Amniotic stem cell (primary cell): ENCODE measurements at regions not wholly inside any gene's neighbourhood (a gene's known extent, or its start where the extent isn't known, plus 50 kb on each side); places are given as distances from the start of the nearest gene placed in this dataset.
"Not testable (repeated sequence)": the region's sequence is repeated elsewhere in the genome, so short reads cannot be mapped to it uniquely, and the experiment has no call there.

Experiments
- DNase-seq: peaks from one replicate; lab custom pipeline; 2025; lab: John Stamatoyannopoulos, UW

GRCh38 chr12:60501124-60501729 lies 905.4 kb downstream of the SLC16A7 start:
- no peak for DNase-seq

- DNase-seq = no peak
These were observed 927.0 kb downstream of the SLC16A7 start for GRCh38 chr12:60522684-60523400.

DNA sequence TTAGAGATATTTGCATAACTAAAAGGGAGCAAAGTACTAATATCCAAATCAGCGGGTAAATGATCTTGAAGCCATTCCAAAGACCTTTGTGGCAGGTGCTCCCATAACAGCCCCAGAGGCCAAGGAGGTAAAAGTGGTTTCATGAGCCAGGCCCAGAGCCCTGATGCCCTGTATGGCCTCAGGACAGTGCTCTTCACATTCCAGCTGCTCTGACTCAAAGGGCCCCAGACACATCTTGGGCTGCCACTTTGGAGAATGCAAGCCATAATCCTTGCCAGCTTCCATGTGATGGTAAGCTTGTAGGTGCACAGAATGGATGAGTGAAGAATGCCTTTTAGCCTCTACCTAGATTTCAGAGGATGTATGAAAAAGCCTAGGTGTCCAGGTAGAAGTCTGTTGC lies 933.4 kb downstream of the SLC16A7 start:
- no peak for DNase-seq

- no peak for DNase-seq
These were observed 933.9 kb downstream of the SLC16A7 start for GRCh38 chr12:60529723-60530122.

GRCh38 chr12:60535363-60535762 lies 939.5 kb downstream of the SLC16A7 start:
- no peak for DNase-seq

DNA sequence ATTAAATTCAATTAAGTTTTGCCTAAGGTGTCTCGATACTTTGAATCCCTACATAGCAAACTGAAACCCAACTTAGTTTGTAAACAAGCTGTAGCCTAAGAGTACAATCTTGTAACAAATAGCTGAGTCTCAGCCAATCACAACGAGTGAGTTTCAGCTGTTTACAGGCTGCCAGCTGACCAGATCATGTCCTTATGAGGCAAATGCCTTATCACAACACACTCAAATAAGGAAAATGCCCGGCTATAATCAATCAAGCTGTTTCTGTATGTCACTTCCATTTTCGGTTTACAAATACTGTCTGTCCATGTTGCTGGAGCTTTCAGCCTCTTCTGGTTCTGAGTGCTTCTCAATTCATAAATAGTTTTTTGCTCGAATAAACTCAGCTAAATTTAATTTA lies 943.8 kb downstream of the SLC16A7 start:
- DNase-seq = no peak

DNA sequence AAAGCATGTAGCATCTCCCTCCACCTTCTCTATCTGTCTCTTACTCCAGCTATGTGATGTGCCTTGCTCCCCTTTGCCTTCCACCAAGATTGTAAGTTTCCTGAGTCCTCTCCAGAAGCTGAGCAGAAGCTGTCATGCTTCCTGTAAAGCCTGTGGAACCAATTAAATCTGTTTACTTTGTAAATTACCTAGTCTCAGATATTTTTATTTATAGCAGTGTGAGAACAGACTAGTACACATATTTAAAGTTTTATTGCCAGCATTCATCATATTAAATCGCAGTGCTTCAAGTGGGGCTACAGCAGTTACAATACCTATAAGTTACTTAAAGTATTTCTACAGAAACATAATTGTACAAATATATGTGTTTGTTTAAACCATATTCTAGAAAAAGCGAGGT lies 973.1 kb downstream of the SLC16A7 start:
- no peak for DNase-seq

GRCh38 chr12:60577607-60578006 lies 981.8 kb downstream of the SLC16A7 start:
- DNase-seq = no peak

GRCh38 chr12:60587664-60588063 lies 991.8 kb downstream of the SLC16A7 start:
- not testable (repeated sequence) for DNase-seq

DNA sequence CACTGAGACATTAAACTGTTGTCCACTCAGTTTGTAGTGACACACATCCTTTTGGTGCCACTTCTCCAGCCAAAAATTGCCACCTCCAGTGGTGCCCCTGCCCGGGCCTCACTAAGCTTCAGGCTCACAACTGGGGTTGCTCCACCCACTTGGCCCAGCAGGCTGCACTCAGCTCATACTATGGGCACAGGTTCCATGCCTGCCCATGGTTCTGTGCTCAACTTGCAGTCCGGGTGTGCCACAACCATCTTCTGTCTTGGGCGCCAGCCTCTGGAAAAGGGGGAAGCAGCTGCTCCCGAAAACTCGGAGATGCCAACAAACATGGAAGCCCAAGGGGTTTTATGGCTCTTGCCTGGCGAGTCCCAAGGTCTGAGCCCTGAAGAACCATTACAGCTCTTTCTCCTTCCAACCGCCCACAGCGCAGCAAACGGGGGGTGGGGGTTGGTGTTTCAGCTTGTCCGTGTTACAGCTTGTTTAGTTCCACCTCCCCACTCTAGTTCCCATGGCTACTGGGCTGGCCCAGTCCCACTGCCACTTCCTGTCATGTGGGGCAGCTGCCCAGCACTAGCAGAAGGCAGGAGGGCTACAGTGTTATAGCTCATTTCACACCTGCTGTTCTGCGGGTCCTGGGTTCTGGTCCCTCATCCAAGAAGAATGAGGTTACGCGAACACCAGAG lies 998.3 kb downstream of the SLC16A7 start:
- no peak for DNase-seq

- DNase-seq = no peak
These were observed 1006.8 kb downstream of the SLC16A7 start for GRCh38 chr12:60602601-60603000.

DNA sequence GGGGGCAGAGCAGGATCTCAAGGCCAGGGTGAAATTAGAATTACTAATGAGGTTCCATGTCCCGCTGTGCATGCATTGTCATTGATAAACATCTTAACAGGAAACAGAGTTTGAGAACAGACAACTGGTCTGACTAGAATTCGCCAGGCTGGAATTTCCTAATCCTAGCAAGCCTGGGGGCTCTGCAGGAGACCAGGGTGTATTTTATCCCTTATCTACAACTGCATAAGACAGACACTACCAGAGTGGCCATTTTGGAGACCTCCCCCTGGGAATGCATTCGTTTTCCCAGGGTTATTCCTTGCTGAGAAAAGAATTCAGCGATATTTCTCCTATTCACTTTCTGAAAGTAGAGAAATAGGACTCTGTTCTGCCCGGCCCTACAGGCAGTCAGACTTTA lies 1007.6 kb downstream of the SLC16A7 start:
- DNase-seq = not testable (repeated sequence)

GRCh38 chr12:60616400-60616799 lies 1020.6 kb downstream of the SLC16A7 start:
- no peak for DNase-seq

DNA sequence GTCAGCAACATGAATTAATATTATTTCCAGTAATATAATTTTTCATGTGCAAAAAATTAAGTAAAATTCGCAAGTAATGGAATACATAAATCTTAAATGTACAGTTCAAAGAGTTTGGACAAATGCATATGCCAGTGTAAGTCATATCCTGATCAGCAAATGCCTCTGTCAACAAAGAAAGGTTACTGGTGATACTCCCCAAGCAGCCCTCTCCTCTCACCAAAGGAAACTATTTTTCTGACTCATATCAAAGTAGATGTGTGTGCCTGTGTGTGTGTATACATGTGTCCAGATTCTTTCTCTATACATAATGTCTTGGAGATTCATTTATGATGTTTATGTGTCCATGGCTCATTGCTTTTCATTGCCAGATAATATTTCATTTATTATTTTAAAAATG lies 1035.0 kb downstream of the SLC16A7 start:
- DNase-seq = no peak

DNA sequence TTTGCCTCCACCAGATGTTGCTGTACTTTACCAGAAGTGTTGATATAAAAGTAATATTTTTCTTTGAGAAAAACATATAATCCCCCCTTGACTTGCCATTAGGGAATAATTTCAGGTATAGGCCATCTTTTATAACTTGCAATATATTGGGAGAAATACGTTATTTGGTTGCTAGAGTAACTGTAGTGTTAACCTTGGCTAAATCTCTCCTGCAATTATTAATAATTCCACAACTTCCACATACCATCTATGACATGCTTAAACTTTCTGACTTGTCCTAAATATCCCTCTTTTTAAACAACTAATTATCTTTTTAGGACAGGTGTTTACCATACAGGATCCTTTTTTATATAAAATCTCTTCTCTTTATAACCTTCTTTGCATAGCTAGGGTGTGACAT lies 1048.2 kb downstream of the SLC16A7 start:
- DNase-seq = no peak

DNA sequence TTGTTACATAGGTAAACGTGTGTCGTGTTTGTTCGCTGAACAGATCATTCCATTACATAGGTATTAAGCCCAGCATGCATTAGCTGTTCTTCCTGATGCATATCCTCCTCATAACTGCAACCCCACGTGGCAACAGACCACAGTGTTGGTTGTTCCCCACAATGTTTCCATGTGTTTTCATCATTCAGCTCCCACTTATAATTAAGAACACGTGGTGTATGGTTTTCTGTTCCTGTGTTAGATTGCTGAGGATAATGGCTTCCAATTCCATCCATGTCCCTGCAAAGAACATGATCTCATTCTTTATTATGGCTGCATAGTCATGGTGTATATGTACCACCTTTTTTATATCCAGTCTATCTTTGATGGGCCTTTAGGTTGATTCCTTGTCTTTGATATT lies 1071.1 kb downstream of the SLC16A7 start:
- no peak for DNase-seq

- DNase-seq = no peak
These were observed 1077.1 kb downstream of the SLC16A7 start for GRCh38 chr12:60672949-60673348.

- DNase-seq = no peak
These were observed 1089.3 kb downstream of the SLC16A7 start for GRCh38 chr12:60684988-60685655.

DNA sequence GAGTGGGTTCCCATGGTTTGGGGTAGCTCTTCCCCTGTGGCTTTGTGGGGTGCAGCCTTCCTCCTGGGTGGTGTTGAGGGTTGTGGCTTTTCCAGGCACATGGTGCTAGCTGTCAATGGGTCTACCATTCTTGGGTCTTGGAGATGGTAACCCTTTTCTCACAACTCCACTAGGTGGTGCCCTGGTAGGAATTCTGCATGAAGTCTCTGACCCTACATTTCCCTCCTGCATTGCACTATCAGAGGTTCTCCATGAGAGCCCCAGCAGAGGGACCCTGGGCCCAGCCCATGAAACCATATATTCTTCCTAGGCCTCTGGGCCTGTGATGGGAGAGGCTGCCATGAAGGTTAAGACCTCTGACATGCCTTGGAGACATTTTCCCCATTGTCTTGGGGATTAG lies 1093.3 kb downstream of the SLC16A7 start:
- DNase-seq = no peak

DNA sequence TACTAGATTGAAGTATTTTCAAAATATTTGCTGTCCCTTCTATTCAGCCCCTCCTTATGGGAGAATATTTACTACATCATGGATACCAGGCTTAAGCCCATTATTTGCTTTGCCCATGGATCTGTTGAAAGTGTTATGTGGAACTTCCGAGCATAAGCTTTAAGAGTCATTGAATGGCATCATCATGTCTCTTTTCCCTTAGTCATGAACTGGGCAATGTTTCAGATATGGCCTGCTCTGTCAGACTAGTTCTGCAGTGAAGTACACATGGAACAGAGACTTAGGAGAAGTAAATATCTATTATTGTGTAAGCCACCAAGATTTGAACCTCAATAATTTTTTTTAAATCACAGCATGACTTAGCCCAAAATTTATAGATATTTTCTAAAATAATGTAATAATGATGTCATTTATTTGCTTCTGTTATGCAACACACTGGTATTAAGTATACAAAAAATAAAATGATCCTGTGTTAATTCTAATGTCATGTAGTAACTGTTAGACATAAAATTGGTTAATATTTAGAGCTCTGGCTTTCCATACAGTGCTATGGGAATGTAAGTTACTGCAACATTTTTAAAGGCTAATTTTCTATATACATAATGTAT lies 1097.3 kb downstream of the SLC16A7 start:
- DNase-seq = no peak

DNA sequence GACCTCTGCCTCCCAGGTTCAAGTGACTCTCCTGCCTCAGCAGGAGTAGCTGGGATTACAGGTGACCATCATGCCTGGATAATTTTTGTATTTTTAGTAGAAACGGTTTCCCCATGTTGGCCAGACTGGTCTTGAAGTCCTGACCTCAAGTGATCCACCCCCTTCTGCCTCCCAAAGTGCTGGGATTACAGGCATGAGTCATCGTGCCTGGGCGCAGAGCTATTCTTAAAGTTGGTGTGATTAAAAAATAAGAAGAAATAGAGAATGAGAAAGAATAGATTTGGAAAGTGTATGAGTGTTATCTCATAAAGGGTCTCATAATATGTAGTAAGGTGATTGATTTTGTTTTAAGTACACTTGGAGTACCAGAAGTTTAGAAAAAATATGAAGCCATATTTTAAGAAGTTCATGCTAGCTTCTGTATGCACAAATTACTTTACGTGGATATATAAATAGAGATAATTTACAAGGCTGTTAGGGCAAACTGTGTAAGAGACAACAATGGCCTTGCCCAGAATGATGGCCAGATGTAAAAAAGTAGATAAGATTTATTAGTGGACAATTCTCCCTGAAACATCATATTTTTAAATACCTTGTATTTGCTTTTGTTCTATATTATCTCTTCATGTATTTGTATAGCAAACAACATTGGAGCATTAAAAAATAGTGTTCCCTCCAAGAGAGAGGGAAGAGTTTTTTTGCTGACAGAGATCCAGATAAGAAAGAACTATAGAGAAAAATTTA lies 1108.5 kb downstream of the SLC16A7 start:
- DNase-seq = no peak

GRCh38 chr12:60710246-60710645 lies 1114.4 kb downstream of the SLC16A7 start:
- no peak for DNase-seq
